Caco-2 (cell line): ENCODE measurements at regions not wholly inside any gene's neighbourhood (a gene's known extent, or its start where the extent isn't known, plus 50 kb on each side); places are given as distances from the start of the nearest gene placed in this dataset.

Experiments used
- BruUV-seq: library from RNA; stranded (reverse); fragments of 400-500 nt; replicated peaks from 2 replicates; lab custom pipeline; 2021; lab: Mats Ljungman, UMichigan
- CTCF ChIA-PET: fragments of 300-600 bp; sonication (Branson Sonifier 250); formaldehyde crosslinking; loops from one replicate; lab custom pipeline; 2022; ENCODE audit warnings: antibody characterized with exemption; lab: Charles Lee
- POLR2A ChIA-PET: fragments of 300-600 bp; sonication (Branson Sonifier 250); formaldehyde crosslinking; loops from one replicate; lab custom pipeline; 2022; ENCODE audit warnings: antibody characterized with exemption; lab: Charles Lee
- DNase-seq, 2 experiments: peaks; one replicate each; pipeline versions ENCODE4 v3.0.0 to v3.0.0-alpha.2; 2020 to 2022
- H3K27me3 ChIP-seq: replicated peaks from 2 replicates; pipeline ENCODE4 v1.6.0; 2011; ENCODE audit warnings: low read length; ENCODE audit not compliant: control insufficient read depth, insufficient read depth
- H3K36me3 ChIP-seq: 2 replicates; pipeline ENCODE4 v1.5.1; 2011; ENCODE audit warnings: low read length; ENCODE audit not compliant: control insufficient read depth, insufficient read depth
- H3K4me1 ChIP-seq: fragments of 250-450 bp; sonication (Bioruptor Pico); 2 replicates; pipeline ENCODE4 v1.5.1; 2020; ENCODE audit warnings: mild to moderate bottlenecking
- H3K4me3 ChIP-seq: 2 replicates; pipeline ENCODE4 v1.5.1; 2011; ENCODE audit warnings: low read depth, mild to moderate bottlenecking, control low read depth, low read length
- H3K9me3 ChIP-seq: fragments of 250-450 bp; sonication (Bioruptor Pico); 2 replicates; pipeline ENCODE4 v1.5.1; 2020; ENCODE audit warnings: mild to moderate bottlenecking, moderate library complexity
- H3K27ac Mint-ChIP-seq: one replicate; pipeline ENCODE4 v1.8.0; 2022; ENCODE audit warnings: mixed read lengths; ENCODE audit not compliant: unreplicated experiment
- H3K27me3 Mint-ChIP-seq: one replicate; pipeline ENCODE4 v1.8.0; 2022; ENCODE audit warnings: mixed read lengths; ENCODE audit not compliant: insufficient read depth, unreplicated experiment
- H3K36me3 Mint-ChIP-seq: one replicate; pipeline ENCODE4 v1.8.0; 2022; ENCODE audit warnings: mild to moderate bottlenecking, mixed read lengths; ENCODE audit not compliant: insufficient read depth, unreplicated experiment
- H3K4me1 Mint-ChIP-seq: one replicate; pipeline ENCODE4 v1.8.0; 2022; ENCODE audit warnings: low read depth, mixed read lengths; ENCODE audit not compliant: unreplicated experiment
- H3K4me3 Mint-ChIP-seq: one replicate; pipeline ENCODE4 v1.8.0; 2022; ENCODE audit warnings: mild to moderate bottlenecking, moderate library complexity, mixed read lengths; ENCODE audit not compliant: unreplicated experiment
- H3K9me3 Mint-ChIP-seq: one replicate; pipeline ENCODE4 v1.8.0; 2022; ENCODE audit warnings: mixed read lengths; ENCODE audit not compliant: unreplicated experiment
- intact Hi-C: fragments of 100-400 bp; cut with micrococcal nuclease; formaldehyde crosslinking; loops from one replicate; pipeline ENCODE4 v1.10.0; 2022; ENCODE audit not compliant: unreplicated experiment
- TF ChIP-seq, protein P1 (sequence below), 2 experiments: fragments of 200-600 bp in 1 of 2; IDR thresholded peaks; 1 replicate in 1 of 2; 2 replicates in 1 of 2; pipeline versions ENCODE4 v1.5.1 to v1.8.0; 2011 to 2022; ENCODE audit warnings: antibody characterized with exemption in 1 of 2, control low read depth in 1 of 2, inconsistent platforms in 1 of 2, low read depth in 1 of 2, low read length in 1 of 2, mild to moderate bottlenecking in 1 of 2, moderate library complexity in 1 of 2; ENCODE audit not compliant: insufficient read depth in 1 of 2, severe bottlenecking in 1 of 2, unreplicated experiment in 1 of 2

DNA sequence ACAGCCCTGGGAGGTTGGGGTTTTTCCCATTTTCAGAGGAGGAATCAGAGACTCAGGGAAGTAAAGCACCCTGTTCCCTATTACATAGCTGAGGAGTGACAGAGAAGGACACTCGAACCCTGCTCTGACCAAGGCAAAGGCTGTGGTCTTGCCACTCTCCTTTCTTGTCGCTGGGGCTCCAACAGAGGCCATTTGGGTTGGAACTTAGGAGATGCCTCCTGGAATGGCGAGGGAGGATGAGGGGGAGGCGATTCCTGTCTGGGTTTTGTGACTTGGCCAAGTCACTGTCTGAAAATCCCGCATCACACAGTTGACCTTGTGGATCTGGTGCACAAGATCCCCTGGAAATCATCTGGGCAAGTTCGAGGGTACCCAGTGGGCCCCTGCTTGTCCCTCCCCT is 64.0 kb upstream of the HAND1 start:
- H3K27me3 Mint-ChIP-seq, result peaks cover 17% of the 10 kb centered on the region
- no peaks in the 10 kb centered on the region for H3K36me3 Mint-ChIP-seq
- CTCF ChIA-PET, result no interaction called here

DNA sequence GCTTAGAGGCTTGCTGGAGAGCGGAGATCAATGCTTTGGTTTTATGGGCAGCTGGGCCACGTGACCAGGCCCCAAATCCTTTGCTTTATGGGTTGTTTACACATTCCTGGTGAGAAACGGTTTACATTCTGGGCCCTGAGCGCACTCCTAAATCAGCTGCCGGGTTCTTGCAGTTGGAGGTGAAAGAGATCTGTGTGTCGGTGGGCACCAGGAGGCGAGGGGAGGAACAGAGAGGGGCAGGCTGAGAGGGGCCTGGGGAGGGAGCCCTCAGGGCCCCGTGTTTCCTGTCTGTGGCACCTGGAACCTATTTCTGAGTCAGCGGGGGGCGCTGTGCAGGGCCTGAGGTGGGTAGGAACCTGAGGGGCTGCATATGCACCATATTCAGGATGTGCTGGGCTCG is 63.5 kb upstream of the HAND1 start:
- Histone ChIP-seq H3K9me3 (no peaks in the 10 kb centered on the region), H3K4me3 (no peak overlapping the region), H3K36me3 (no peaks in the 10 kb centered on the region), H3K27me3 (no peaks in the 10 kb centered on the region), H3K4me1 (0 out of 2 replicates have a peak, but pooled peaks cover 3% of the 10 kb centered on the region)
- no peak for DNase-seq
- no peak overlapping the region for H3K4me3 Mint-ChIP-seq
- POLR2A ChIA-PET, result no interaction called here
- no peaks in the 10 kb centered on the region for H3K4me1 Mint-ChIP-seq
- no peaks in the 10 kb centered on the region for H3K9me3 Mint-ChIP-seq
- no peaks in the 10 kb centered on the region for H3K36me3 Mint-ChIP-seq
- H3K27ac Mint-ChIP-seq, result no peak overlapping the region
- TF ChIP-seq, protein P1, sequence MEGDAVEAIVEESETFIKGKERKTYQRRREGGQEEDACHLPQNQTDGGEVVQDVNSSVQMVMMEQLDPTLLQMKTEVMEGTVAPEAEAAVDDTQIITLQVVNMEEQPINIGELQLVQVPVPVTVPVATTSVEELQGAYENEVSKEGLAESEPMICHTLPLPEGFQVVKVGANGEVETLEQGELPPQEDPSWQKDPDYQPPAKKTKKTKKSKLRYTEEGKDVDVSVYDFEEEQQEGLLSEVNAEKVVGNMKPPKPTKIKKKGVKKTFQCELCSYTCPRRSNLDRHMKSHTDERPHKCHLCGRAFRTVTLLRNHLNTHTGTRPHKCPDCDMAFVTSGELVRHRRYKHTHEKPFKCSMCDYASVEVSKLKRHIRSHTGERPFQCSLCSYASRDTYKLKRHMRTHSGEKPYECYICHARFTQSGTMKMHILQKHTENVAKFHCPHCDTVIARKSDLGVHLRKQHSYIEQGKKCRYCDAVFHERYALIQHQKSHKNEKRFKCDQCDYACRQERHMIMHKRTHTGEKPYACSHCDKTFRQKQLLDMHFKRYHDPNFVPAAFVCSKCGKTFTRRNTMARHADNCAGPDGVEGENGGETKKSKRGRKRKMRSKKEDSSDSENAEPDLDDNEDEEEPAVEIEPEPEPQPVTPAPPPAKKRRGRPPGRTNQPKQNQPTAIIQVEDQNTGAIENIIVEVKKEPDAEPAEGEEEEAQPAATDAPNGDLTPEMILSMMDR (IDR thresholded peaks at IDR 0.05; ENCODE audit: insufficient read depth in 1 of 2, low read depth in 1 of 2, low read length in 1 of 2, severe bottlenecking in 1 of 2, unreplicated experiment in 1 of 2), result no peak
- no TSS peak for BruUV-seq
- H3K27me3 Mint-ChIP-seq, result peaks cover 20% of the 10 kb centered on the region
- intact Hi-C loops, result no loop called here
- CTCF ChIA-PET, result no interaction called here

More for the DNA sequence above, 64.0 kb upstream of the HAND1 start:
- no peak for DNase-seq
- Histone ChIP-seq H3K4me1 (0 out of 2 replicates have a peak, but pooled peaks cover 3% of the 10 kb centered on the region), H3K4me3 (no peak overlapping the region), H3K36me3 (no peaks in the 10 kb centered on the region), H3K27me3 (no peaks in the 10 kb centered on the region), H3K9me3 (no peaks in the 10 kb centered on the region)
- intact Hi-C loops, result no loop called here
- Mint-ChIP-seq H3K27ac (no peak overlapping the region), H3K9me3 (no peaks in the 10 kb centered on the region), H3K4me1 (no peaks in the 10 kb centered on the region), H3K4me3 (no peak overlapping the region)
- TF ChIP-seq, protein P1 (IDR thresholded peaks at IDR 0.05; ENCODE audit: insufficient read depth in 1 of 2, low read depth in 1 of 2, low read length in 1 of 2, severe bottlenecking in 1 of 2, unreplicated experiment in 1 of 2), result no peak
- POLR2A ChIA-PET, result no interaction called here
- no TSS peak for BruUV-seq

DNA sequence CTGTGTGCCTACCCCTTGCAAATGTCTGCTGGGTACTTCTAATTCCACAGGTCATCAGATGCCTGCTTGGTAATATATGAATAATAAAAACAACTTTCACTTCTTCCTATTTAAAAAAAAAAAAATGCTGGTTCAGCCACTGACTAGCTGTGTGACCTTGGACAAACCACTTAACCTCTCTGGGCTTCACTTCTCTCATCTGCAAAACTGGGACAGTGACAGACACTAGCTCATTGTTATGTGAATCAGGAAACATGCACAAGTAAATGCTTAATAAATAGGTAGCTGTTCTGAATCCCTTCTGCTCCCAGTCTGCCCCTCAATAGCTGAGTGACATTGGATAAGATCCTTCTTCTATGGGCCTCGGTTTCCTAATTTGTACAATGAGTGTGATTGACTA is 62.6 kb upstream of the HAND1 start:
- BruUV-seq, result no TSS peak
- intact Hi-C loops, result no loop called here
- Histone ChIP-seq H3K4me1 (0 out of 2 replicates have a peak, but pooled peaks cover 3% of the 10 kb centered on the region), H3K27me3 (no peaks in the 10 kb centered on the region), H3K9me3 (no peaks in the 10 kb centered on the region), H3K36me3 (no peaks in the 10 kb centered on the region), H3K4me3 (no peak overlapping the region)
- TF ChIP-seq, protein P1 (IDR thresholded peaks at IDR 0.05; ENCODE audit: insufficient read depth in 1 of 2, low read depth in 1 of 2, low read length in 1 of 2, severe bottlenecking in 1 of 2, unreplicated experiment in 1 of 2), result no peak
- Mint-ChIP-seq H3K9me3 (no peaks in the 10 kb centered on the region), H3K27me3 (peaks cover 16% of the 10 kb centered on the region), H3K4me1 (no peaks in the 10 kb centered on the region), H3K27ac (no peak overlapping the region), H3K4me3 (no peak overlapping the region), H3K36me3 (no peaks in the 10 kb centered on the region)
- CTCF ChIA-PET, result interaction anchor here (1.2 kb wide), 1 partner anchor 20 kb away, joined by 3 read pairs; no protein-coding TSS in a partner anchor
- DNase-seq, result no peak
- POLR2A ChIA-PET, result no interaction called here
